ENCODE measurements at regions not wholly inside any gene's neighbourhood (a gene's known extent, or its start where the extent isn't known, plus 50 kb on each side); places are given as distances from the start of the nearest gene placed in this dataset.

- no peak for DNase-seq
Measured at GRCh38 chr6:88377976-88378568, 211.9 kb upstream of the CNR1 start.

DNA sequence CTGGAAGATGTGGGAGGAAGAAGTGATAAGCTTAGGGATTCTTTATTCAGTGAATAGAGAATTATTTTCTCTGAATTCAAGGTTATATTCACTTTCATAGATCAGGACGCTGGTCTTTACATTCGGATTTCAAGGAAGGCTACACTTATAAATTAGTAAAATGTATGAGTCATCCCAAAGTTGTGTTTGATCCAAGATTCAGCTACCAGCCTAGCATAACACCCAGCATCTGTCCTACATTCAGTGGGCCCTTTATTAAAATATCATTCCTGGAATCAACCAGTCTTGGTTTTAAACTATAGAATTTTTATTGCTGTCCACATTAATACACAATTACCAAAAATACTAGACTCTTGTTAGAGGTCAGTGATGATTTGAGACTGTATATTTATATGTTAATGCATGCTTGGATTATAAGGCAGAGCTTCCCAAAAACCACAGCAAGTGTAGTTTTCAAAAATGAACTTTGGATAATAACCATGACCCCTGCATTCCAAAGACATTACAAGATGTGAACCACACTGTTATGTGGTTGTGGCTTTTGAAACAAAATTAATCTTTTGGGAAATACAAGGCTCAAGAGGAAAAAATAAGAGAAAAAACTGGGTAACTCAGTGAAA lies 210.7 kb upstream of the CNR1 start:
- DNase-seq, result peak; percentile 75

- no peak for DNase-seq
Measured at GRCh38 chr6:88376197-88376596, 210.1 kb upstream of the CNR1 start.

DNA sequence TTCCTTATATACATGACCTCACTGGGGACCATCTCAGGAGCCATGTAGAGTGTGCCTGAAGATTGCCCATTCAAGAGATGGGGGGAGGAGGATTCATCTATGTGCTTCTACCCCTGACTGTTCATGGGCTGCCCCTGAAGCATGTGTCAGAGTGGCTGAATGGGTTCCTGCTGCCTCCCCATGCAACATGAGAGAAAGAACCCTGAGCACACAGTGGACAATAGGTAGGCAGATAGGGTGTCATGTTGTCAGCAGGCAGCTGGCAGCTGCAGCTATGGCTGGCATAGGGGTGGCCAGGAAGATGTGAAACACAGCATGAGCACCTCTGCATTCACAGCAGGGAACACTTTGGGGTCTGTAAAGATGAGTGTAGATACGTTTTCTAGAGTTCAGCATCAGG lies 208.4 kb upstream of the CNR1 start:
- no peak for DNase-seq

DNA sequence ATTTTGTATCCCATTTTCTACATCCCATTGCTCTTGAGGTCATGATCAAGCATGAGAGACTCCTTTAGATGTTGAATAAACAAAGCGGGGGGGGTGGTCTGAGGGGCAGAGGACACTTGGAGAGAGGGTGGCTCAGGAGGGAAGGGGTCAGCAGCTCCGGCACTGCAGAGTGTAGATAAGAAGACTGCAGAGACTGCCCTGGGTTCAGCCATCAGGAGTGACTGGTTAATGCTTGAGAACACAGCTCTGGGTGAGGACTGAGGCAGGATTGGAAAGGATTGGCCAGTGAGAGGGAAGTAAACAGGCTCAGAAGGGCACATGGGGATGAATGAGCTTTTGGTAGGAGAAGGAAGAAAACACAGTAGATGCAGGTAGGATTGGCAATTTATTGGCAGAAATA lies 205.3 kb upstream of the CNR1 start:
- no peak for DNase-seq

DNA sequence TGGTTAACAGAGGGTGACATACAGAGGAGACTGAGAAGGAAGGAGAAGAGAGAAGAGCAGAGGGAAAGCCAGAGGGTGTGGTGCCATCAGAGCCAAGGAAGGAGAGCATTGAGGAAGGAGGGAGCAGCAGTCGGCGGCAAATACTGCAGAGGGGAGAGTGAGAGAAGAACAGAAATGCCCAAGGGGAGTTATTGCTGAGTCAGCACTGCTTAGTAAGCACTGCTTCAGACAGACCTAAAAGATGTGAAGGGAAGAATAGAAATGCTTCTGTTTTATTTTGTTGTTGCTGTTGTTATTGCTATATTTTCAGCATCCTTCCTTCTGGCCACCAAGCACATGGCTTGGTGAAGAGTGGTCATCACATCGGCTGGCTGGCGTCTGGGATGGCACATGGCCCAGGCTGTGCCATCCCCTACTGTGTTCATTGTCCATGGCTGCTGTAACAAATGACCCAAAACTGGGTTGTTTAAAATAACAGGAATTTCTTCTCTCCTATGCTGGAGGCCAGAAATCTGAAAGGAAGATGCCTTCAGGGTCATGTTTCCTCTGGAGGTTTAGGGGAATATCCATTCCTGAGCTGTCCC lies 204.1 kb upstream of the CNR1 start:
- DNase-seq, result no peak

GRCh38 chr6:88369262-88369661 lies 203.1 kb upstream of the CNR1 start:
- DNase-seq, result no peak

DNA sequence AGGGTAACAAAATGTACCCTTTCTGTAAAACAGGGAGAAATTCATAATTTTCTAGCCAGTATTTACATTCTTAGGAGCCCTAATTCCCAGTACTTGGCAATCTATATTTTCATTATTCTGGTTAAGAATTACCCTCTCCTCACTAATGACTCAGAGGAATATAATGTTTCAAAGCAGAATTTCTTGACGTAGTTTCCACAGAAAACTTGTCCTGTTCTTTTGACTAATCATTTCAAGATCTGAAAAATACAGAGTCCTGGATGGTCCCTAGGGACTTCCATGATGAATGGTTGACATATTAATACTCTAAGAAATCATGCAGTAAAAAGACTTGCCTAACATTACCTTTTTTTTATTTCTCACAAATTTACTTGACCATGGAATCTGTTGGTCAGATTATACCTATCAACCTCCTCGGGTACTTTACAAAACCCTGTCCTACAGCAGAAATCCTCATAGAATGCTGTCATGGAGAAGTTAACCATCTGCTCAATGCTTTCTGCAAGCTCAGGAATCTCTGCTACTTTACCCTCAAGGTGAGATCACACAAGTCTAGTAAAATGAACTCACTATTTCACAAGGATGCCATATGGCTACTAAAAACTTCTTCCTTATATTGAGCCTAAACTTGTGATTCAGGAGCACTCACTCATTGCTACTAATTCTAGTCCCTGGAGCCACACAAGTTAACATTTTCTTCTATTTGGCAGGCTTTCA lies 202.1 kb upstream of the CNR1 start:
- DNase-seq, result peak; percentile 79

GRCh38 chr6:88367248-88367647 lies 201.1 kb upstream of the CNR1 start:
- DNase-seq, result no peak

- no peak for DNase-seq
Measured at GRCh38 chr6:88366672-88367071, 200.5 kb upstream of the CNR1 start.

DNA sequence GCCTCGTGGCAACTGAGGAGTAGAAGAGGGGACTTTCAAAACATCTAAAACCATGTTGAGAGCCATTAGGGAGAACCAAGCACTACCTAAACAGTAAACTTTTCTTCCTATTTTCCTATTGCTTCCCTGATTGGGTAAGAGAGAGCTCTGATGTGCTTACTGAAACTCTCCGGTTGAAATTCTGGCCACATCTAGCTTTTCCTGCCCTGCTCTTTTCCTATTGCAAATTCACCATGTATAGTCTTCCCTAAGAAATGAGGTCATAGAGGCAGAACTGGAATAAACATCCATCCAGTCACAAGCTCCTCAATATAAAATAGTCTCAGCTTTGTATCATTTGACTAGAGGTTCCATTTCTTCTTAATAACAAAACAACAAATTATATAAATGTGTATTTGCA lies 199.5 kb upstream of the CNR1 start:
- no peak for DNase-seq

- DNase-seq, result no peak
Measured at GRCh38 chr6:88365230-88365629, 199.1 kb upstream of the CNR1 start.

- no peak for DNase-seq
Measured at GRCh38 chr6:88361754-88362153, 195.6 kb upstream of the CNR1 start.

DNA sequence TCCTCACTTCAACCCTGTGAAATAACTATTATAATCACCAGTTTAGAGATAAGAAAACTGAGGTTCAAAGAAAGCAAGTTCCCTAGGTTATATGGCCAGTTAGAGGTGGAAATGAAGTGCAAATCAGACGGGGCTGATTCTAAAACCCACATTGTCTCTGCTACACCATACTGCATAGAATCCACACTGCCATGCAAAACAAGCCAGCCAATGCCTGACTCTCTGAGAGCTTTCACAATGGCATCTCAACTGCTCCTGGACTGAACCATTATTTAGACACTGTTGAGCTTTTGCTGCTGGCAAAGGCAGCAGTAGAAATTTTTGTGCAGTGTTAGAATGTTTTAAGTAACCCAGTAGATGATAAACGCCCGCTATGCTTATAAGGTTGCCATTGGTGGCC lies 195.2 kb upstream of the CNR1 start:
- no peak for DNase-seq

DNA sequence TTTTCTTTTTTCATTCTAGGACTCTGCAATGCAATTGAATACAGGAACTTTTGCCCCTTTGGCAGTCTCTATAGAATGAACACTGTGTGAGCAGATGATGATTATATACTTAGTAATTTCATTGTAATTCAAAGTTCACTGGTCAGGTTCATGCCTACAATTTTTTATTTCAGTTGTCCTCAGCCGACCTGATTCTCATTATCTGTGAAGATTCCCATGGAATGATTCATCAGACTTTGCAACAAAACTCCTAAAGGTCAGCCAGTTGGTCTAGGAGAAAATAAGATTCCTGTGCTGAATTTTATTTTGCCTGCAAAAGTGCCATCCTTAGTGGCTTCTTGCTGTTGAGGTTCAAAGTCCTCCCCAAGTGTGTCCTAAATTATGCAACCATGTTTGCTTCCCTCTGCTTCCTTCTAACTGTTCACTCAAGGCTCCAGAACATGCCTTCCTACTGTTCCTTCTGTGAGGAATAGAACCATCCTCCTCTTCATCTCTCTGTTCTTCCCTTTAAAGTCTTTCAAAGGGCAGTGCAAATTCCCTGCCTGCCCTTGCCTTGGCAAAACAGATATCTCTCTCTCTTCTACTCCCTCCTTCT lies 194.2 kb upstream of the CNR1 start:
- DNase-seq, result peak; percentile 69

DNA sequence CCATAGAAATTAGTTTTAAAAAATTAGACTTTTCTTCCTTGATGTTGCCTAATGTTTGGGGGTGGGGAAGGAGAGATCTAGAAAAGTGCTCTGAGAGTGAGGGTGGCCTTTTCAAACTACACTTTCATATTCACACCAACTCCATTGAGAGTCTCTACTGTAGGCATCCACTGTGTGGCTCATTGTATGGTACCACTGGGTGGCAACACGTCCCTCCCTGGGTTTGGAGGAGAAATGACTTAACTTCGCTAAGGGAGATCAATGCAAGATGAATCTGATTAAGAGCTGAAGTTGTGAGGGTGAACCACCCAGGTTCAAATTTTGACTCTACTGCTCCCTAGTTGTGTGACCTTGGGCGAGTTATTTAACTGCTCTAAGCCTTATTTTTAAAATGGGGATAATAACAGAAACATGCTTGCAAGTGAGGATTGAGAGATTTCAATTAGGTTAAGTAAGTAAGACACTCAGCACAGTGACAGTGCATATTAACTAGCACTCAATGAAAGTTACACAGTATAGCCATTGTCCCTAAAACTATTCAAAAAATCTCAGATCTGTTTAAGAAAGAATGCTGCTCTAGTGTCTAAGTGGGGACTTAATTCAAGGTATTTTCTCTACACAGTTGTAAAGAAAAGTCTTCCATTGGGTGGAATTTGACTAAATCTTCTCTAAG lies 193.5 kb upstream of the CNR1 start:
- DNase-seq, result no peak

- DNase-seq, result no peak
Measured at GRCh38 chr6:88358846-88359245, 192.7 kb upstream of the CNR1 start.

GRCh38 chr6:88349511-88349910 lies 183.4 kb upstream of the CNR1 start:
- no peak for DNase-seq

DNA sequence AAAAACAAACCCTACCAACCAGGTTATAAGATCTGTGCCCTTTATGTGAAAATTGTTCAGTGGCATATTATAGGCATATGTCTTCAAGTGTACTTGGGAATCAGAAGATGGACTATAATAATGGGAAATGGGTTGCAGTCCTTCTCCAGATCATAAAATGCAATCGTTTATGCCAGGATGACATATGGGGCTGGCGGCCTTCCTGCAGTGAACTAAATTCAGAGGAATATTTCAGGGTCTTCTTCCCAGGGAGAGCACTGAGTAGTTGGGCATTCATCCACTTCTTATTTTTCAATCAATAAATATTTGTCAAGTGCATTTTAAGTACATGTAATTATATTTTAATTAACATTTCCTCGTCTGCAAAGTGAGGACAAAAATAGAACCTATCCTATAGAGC lies 176.2 kb upstream of the CNR1 start:
- no peak for DNase-seq

GRCh38 chr6:88339761-88340160 lies 173.6 kb upstream of the CNR1 start:
- peak; percentile 6 for DNase-seq

GRCh38 chr6:88321306-88321705 lies 155.2 kb upstream of the CNR1 start:
- DNase-seq, result no peak

DNA sequence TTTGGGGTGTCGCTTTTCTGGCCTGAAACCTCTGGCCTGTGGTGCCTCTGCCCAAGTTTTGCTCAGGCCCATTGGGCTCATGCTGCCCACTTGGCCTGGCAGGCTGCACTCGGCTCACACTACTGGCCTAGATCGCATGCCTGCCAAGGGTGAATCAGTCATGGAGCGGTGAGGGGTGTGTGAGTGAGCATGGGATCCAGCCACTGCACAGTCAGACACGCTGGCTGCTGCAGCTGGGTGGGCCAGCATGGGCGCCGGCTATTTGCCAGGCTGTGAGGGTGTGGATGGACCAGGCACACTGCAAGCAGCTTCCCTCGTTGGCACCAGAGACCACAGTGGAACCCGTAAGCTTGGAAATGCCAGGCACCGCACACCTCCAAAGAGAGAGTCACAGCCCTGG lies 145.4 kb upstream of the CNR1 start:
- no peak for DNase-seq

DNA sequence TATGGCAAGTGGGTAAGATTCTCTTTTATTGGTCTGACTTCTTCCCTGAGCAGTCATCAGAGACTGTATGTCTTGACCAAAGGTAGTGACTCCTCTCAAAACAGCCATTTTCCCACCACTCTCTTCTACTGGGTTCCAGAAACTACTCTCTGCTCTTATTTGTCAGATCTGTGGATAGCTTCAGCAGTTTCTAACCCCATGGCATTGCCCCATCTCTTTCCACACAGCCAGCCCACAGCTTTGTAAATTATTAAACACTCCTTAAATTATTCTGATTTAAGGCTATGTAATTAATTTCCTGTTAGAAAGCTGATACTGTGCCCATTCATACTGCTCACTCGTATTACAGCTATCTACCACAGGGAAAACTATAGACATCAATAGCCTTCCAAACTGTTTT lies 138.4 kb upstream of the CNR1 start:
- no peak for DNase-seq
